DMS153 (cell line): ENCODE measurements at regions not wholly inside any gene's neighbourhood (a gene's known extent, or its start where the extent isn't known, plus 50 kb on each side); places are given as distances from the start of the nearest gene placed in this dataset.
"Not testable (repeated sequence)": the region's sequence is repeated elsewhere in the genome, so short reads cannot be mapped to it uniquely, and the experiment has no call there.

ENCODE experiments used
- DNase-seq: peaks from one replicate; lab custom pipeline; 2025; lab: John Stamatoyannopoulos, UW

GRCh38 chr7:114806590-114807162 lies 115.2 kb upstream of the MDFIC start:
- DNase-seq: no peak

- DNase-seq: no peak
Observed at GRCh38 chr7:114812570-114812969, 109.3 kb upstream of the MDFIC start.

GRCh38 chr7:114813624-114814023 lies 108.3 kb upstream of the MDFIC start:
- DNase-seq: no peak

- not testable (repeated sequence) for DNase-seq
Observed at GRCh38 chr7:114817036-114817435, 104.9 kb upstream of the MDFIC start.

GRCh38 chr7:114818501-114818900 lies 103.4 kb upstream of the MDFIC start:
- no peak for DNase-seq

GRCh38 chr7:114819616-114820362 lies 102.1 kb upstream of the MDFIC start:
- no peak for DNase-seq

GRCh38 chr7:114821030-114821900 lies 100.6 kb upstream of the MDFIC start:
- DNase-seq: no peak

GRCh38 chr7:114822131-114822530 lies 99.8 kb upstream of the MDFIC start:
- DNase-seq: no peak

GRCh38 chr7:114822844-114823243 lies 99.0 kb upstream of the MDFIC start:
- no peak for DNase-seq

- DNase-seq: no peak
Observed at GRCh38 chr7:114823290-114823689, 98.6 kb upstream of the MDFIC start.

- DNase-seq: no peak
Observed at GRCh38 chr7:114825423-114825951, 96.4 kb upstream of the MDFIC start.

GRCh38 chr7:114830952-114831351 lies 90.9 kb upstream of the MDFIC start:
- DNase-seq: no peak

GRCh38 chr7:114832906-114833595 lies 88.8 kb upstream of the MDFIC start:
- DNase-seq: no peak

GRCh38 chr7:114835303-114835702 lies 86.6 kb upstream of the MDFIC start:
- no peak for DNase-seq

GRCh38 chr7:114835861-114836260 lies 86.0 kb upstream of the MDFIC start:
- DNase-seq: no peak

- no peak for DNase-seq
Observed at GRCh38 chr7:114842551-114843065, 79.3 kb upstream of the MDFIC start.

- DNase-seq: no peak
Observed at GRCh38 chr7:114843102-114843501, 78.8 kb upstream of the MDFIC start.

- no peak for DNase-seq
Observed at GRCh38 chr7:114851406-114852061, 70.4 kb upstream of the MDFIC start.

- no peak for DNase-seq
Observed at GRCh38 chr7:114852293-114852692, 69.6 kb upstream of the MDFIC start.

- no peak for DNase-seq
Observed at GRCh38 chr7:114853189-114853588, 68.7 kb upstream of the MDFIC start.

- no peak for DNase-seq
Observed at GRCh38 chr7:114854369-114854768, 67.5 kb upstream of the MDFIC start.
